Motor neuron (in vitro differentiated cells): ENCODE measurements at regions not wholly inside any gene's neighbourhood (a gene's known extent, or its start where the extent isn't known, plus 50 kb on each side); places are given as distances from the start of the nearest gene placed in this dataset.

Experiments
- ATAC-seq, 8 experiments: fragments of 200-7000 bp; cut with Tn5 transposase; replicated peaks in 6 of 8; 2 replicates each; pipeline ENCODE4 v1.8.0; 2021; ENCODE audit warnings: mild to moderate bottlenecking in 8 of 8, moderate library complexity in 8 of 8
- H3K27ac ChIP-seq, 2 donors: fragments of 250-450 bp; sonication (Bioruptor Pico); 2 replicates each; pipeline ENCODE4 v1.9.0; 2021; ENCODE audit warnings: antibody characterized with exemption in 2 of 2, mild to moderate bottlenecking in 2 of 2, moderate library complexity in 1 of 2
- H3K4me1 ChIP-seq, 2 donors: fragments of 250-450 bp; sonication (Bioruptor Pico); replicated peaks in 1 of 2; 2 replicates each; pipeline ENCODE4 v1.6.1; 2021; ENCODE audit warnings: antibody characterized with exemption in 2 of 2, mild to moderate bottlenecking in 2 of 2, moderate library complexity in 1 of 2
- H3K4me3 ChIP-seq, 5 donors: fragments of 250-450 bp; sonication (Bioruptor Pico); 2 replicates each; pipeline ENCODE4 v1.9.0; 2021; ENCODE audit warnings: antibody characterized with exemption in 5 of 5, mild to moderate bottlenecking in 5 of 5, moderate library complexity in 4 of 5
- WGBS, 10 experiments: fragments of 450-650 bp; shearing (Covaris generic); methylation state at CpG; one replicate each; pipeline ENCODE4 v1.0.0; 2022; 5-methylcytosine and 5-hydroxymethylcytosine counted together
- in situ Hi-C, 9 experiments: fragments of 400-800 bp; cut with MboI; loops; one replicate each; pipeline ENCODE4 v1.15.0; 2021; ENCODE audit warnings: low sequenced_read_pairs in 9 of 9, low pct_unique_long_range_greater_than_20kb in 2 of 9; ENCODE audit not compliant: unreplicated experiment in 9 of 9

DNA sequence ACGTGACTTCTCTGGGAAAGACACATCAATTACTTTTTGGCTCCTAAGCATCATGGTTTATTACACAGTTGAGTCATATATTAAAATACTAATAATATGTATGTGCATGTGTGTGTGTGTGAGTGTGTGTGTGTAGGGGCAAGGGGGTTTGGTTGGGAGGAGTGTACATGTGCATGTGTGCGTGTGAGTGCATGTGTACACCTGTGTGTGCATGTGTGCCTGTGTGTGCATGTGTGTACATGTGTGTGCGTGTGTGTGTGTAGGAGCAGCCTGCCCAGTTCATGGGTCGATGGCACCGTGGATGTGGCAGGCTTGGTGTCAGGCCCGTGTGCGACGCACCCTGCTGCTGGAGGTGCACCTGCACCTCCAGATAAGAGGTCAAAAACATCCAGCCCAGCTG lies 99.0 kb upstream of the SNTG2 start:
- Histone ChIP-seq H3K4me1 (peaks cover 0 to 5% of the 10 kb centered on the region in 2 donors), H3K27ac (no peak overlapping the region), H3K4me3 (no peak overlapping the region)
- WGBS, 10 experiments, result 69 to 92% (median 88%) methylated on average over 1 to 7 of the region's 8 CpGs; no CpG with 5 or more reads in 5 of the 10 experiments
- ATAC-seq, result no peak
- in situ Hi-C loops, result no loop called here

DNA sequence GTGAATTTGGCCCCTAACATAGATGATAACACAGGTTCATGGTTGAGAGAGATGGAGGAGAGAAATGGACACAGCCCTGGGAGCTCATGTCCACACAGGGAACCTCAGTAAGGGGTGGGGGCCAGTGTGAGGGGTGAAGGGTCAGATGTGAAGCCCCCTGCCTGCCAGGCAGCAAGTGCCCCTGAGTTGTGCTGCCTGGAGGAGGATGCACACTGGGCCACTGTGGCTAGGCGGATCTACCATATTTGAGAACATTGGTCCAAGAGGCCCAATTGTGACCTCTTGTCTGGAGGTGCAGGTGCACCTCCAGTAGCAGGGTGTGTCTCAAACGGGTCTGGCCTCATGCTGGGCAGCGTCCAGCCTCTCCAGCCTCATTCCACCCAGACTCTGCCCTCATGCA lies 99.6 kb upstream of the SNTG2 start:
- no peak overlapping the region for H3K4me3 ChIP-seq
- no peak overlapping the region for H3K27ac ChIP-seq
- WGBS, 10 experiments, result 0 to 100% (median 77%) methylated on average over 1 to 3 of the region's 3 CpGs; no CpG with 5 or more reads in 6 of the 10 experiments
- ATAC-seq, result no peak
- in situ Hi-C loops, result no loop called here
- H3K4me1 ChIP-seq, result no peaks in the 10 kb centered on the region

DNA sequence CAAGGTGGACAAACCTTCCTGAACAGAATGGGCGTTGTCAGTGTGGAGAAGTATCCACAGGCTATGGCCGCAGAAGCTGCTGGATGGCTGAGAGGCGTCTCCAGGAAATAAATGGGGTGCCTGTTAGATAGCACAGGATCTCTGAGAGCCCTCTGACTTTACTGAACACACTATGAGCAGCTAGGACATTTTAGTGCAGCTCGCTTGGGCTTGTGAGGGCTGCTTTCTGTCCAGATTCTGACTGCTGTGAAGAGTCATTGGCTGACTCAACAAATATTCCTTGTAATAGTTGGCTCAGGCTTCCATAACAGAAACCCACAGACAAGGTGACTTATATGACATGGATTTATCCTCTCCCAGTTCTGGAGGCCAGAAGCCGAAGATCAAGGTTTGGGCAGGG lies 100.2 kb upstream of the SNTG2 start:
- 0 to 100% (median 73%) methylated on average over 1 to 3 of the region's 5 CpGs; no CpG with 5 or more reads in 4 of the 10 experiments for WGBS, 10 experiments
- in situ Hi-C loops, result no loop called here
- no peak for ATAC-seq
- H3K4me1 ChIP-seq, result no peaks in the 10 kb centered on the region
- no peak overlapping the region for H3K4me3 ChIP-seq
- H3K27ac ChIP-seq, result no peak overlapping the region

DNA sequence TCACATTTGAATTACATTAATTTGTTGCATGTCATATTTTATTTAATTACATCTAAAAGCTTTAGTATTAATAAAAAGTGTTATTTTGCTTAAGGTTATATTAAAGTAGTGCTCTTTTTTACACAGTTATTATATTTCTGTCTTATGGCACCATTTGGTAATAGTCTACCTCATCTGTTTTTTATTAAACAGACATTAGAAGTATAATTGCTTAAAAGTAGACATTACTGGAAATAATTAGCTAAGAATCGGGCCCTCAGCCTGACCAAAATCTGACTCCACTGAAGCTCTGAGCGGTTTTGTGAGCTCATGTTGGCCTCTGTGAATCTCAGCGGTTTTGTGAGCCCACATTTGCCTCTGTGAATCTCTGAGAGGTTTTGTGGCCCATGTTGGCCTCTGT lies 102.5 kb upstream of the SNTG2 start:
- H3K4me1 ChIP-seq, result no peaks in the 10 kb centered on the region
- no peak overlapping the region for H3K27ac ChIP-seq
- no peak for ATAC-seq
- in situ Hi-C loops, result no loop called here
- 0 to 100% (median 40%) methylated on average over 1 to 3 of the region's 3 CpGs; no CpG with 5 or more reads in 1 of the 10 experiments for WGBS, 10 experiments
- no peak overlapping the region for H3K4me3 ChIP-seq

DNA sequence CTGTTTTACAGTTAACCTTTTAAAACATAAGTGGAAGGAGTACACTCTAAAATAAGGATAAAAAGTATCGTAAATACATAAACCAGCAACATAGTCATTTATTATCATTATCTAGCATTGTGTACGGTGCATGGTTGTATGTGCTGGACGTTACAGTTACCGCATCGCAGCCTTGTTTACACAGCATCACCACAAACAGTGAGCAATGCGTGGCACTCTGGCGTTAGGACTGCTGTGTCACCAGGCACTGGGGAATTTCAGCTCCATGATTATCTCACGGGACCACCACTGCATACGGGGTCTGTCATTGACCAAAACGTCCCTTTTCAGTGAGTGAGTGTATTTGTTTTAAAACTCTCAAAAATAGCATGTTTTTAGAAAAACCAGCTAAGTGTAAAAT lies 103.0 kb upstream of the SNTG2 start:
- in situ Hi-C loops, result no loop called here
- no peak overlapping the region for H3K27ac ChIP-seq
- WGBS, 10 experiments, result 37 to 91% (median 76%) methylated on average over 3 to 9 of the region's 10 CpGs; no CpG with 5 or more reads in 2 of the 10 experiments
- no peak overlapping the region for H3K4me3 ChIP-seq
- H3K4me1 ChIP-seq, result no peaks in the 10 kb centered on the region
- peak in 1 of 8 experiments; percentile 48 for ATAC-seq

DNA sequence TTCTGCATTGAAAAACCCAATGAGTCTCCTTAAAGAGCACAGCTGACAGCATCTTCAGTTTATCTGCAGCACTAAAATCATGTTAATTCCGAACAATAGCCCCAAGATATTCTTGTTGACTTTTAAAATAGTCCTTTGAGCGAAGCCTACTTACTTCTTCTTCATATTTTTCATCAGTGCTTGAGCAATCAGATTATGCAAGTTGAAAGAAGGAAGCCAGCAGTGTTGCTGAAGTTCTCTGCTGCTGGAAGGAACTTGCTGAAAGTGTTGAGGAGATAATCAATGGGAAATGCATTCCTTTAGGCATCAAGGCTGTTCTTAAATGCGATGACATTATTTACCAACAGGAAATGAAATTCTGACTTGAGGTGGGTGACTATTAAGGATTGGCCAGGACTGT lies 105.9 kb upstream of the SNTG2 start:
- WGBS, 10 experiments, result 0 to 78% (median 60%) methylated on average over 1 to 3 of the region's 3 CpGs; no CpG with 5 or more reads in 1 of the 10 experiments
- Histone ChIP-seq H3K27ac (no peak overlapping the region), H3K4me3 (no peak overlapping the region), H3K4me1 (no peaks in the 10 kb centered on the region)
- ATAC-seq, result no peak
- in situ Hi-C loops, result no loop called here

DNA sequence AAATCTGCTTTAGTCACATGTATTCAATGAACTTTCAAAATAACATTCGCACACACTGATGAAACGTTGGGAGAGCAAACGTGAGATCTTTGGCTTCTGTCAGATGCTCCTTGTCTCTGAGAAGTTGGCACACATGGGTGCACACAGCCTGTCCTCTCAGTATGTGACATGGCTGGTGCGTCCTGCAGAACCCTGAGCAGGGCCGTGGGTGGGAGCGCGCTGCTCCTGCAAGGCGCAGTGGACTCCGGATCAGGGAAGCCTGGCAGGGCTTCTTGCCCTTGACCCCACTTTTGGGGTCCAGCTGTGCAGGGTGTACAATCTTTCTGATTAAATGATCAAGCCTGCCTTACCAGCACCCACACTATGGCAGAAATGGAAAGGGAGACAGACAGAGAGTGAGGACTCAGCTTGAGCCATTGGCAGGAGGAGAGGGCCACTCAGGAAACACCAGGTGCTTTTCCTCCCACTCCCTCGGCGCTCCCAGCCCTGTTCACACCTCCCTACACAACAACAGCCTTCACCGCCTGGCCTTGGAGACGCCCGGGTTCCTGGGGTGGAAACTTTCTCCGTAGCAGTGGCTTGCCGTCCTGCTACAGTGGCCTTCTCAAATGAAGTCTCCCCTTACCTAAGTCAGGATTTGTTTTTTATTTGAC lies 108.4 kb upstream of the SNTG2 start:
- Histone ChIP-seq H3K4me3 (no peak overlapping the region), H3K4me1 (no peaks in the 10 kb centered on the region), H3K27ac (no peak overlapping the region)
- in situ Hi-C loops, result no loop called here
- peak in 1 of 8 experiments; percentile 74 for ATAC-seq
- WGBS, 10 experiments, result 28 to 100% (median 75%) methylated on average over 1 to 10 of the region's 16 CpGs

DNA sequence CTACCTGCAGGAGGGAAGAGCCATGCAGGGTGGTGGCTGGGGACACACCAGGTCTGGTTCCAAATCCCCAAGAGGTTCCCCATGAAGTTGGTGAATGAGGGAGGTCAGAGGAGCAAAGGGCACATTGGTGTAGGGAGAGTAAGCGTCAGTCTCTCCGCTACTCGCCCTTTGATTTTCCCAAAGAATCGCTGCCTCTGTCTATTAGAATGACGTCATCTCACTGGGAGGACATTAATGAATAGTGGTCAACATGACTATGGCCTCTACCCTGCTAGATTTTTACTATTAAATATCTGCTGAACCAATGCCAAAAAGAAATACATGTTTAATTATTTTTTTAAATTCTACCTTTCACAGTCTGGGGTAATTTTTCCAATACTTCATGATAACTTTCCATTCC lies 109.6 kb upstream of the SNTG2 start:
- no peak for ATAC-seq
- no peak overlapping the region for H3K4me3 ChIP-seq
- H3K27ac ChIP-seq, result no peak overlapping the region
- WGBS, 10 experiments, result 46 to 94% (median 82%) methylated on average over 1 to 5 of the region's 5 CpGs; no CpG with 5 or more reads in 4 of the 10 experiments
- in situ Hi-C loops, result no loop called here
- no peaks in the 10 kb centered on the region for H3K4me1 ChIP-seq

DNA sequence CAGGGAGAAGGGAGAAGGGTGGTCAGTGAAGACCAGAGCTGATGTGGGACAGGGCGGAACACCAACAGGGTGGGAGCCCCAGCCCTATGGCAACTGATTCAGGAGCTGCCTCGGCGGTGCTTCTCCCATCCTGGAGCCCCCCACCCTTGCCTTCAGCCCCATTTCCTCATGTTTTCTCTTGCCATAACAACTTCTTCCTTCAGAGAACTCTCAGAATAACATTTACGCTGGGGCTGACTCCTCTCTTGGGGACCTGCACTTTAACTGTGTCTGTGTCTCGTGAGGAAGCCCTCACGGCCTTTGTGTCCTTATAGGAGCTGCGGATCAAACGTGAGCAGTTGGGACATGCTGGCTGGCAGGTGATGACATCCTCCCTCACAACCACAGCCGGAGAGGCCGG lies 116.4 kb upstream of the SNTG2 start:
- H3K4me1 ChIP-seq, result no peaks in the 10 kb centered on the region
- in situ Hi-C loops, result no loop called here
- H3K27ac ChIP-seq, result no peak overlapping the region
- 30 to 100% (median 53%) methylated on average over 1 to 6 of the region's 10 CpGs; no CpG with 5 or more reads in 4 of the 10 experiments for WGBS, 10 experiments
- ATAC-seq, result no peak
- H3K4me3 ChIP-seq, result no peak overlapping the region

DNA sequence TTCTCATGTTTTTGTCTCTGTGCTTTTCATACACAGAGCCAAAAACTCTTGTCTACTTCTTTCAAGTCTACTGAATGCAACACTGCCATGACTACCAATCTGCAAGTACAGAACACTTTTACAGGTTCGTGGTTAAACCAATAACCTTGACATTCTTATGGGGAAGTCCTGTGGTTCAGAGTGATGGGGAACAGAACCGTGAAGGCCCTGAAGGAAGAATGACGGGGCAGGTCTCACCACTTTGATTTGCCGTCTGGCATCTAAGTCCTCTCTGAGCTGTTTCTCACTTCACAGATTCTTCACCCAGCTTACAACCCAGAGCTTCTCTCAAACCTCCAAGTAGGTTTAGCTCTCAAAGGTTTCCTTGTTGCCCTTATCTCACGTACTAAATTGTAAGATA lies 117.5 kb upstream of the SNTG2 start:
- no peak overlapping the region for H3K4me3 ChIP-seq
- no peaks in the 10 kb centered on the region for H3K4me1 ChIP-seq
- H3K27ac ChIP-seq, result no peak overlapping the region
- in situ Hi-C loops, result no loop called here
- no peak for ATAC-seq
- WGBS, 10 experiments, result 0 to 90% (median 71%) methylated on average over 1 to 5 of the region's 5 CpGs; no CpG with 5 or more reads in 1 of the 10 experiments

DNA sequence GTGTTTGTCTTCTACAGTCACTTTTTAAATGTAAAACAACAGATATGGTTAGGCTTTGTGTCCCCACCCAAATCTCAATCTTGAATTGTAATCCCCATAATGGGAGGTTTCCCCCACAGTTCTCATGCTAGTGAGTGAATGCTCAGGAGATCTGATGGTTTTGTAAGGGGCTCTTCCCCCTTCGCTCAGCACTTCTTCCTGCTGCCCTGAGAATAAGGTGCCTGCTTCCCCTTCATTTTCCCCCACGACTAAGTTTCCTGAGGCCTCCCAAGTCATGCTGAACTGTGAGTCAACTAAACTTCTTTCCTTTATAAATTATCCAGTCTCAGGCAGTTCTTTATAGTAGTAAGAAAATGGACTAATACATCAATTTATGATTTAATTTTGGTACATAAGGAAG lies 118.0 kb upstream of the SNTG2 start:
- Histone ChIP-seq H3K4me1 (no peaks in the 10 kb centered on the region), H3K27ac (no peak overlapping the region), H3K4me3 (no peak overlapping the region)
- no peak for ATAC-seq
- WGBS, 10 experiments, result 0 to 100% (median 70%) methylated on average over 1 to 2 of the region's 2 CpGs; no CpG with 5 or more reads in 1 of the 10 experiments
- in situ Hi-C loops, result no loop called here

DNA sequence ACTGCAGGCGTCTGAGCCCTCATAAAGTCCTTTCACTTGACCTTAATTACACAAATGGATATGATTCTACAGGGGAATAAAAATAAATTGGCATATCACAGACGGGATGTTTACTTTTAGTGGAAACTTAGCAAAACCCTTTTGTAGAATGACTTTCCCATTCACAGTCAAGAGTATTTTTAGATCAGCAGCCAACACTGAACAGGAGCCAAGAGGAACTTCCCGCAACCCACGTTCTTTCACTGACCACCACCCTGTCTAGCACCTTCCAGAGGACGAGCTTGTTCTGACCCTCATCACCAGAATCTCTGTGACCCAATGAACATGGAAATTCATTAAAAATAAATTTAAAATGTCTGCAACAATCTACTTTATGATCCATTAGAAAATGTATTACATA lies 119.0 kb upstream of the SNTG2 start:
- Histone ChIP-seq H3K4me3 (no peak overlapping the region), H3K27ac (no peak overlapping the region), H3K4me1 (no peaks in the 10 kb centered on the region)
- WGBS, 10 experiments, result 0 to 89% (median 41%) methylated on average over 1 to 5 of the region's 5 CpGs; no CpG with 5 or more reads in 2 of the 10 experiments
- in situ Hi-C loops, result no loop called here
- ATAC-seq, result no peak

DNA sequence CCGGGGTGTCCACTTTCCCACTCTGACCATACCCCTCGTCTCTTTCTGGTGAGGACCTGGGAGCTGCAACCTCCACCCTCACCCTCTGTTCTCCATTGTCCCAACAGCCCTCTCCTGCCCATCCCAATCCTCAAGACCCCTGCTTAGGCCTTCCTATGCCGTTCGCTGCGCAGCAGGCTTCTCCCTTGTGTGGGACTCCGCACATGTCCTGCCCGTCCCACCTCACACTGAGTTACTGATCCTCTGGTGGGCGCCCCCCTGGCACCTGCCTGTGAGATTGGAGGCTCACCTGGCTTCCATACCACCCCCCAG lies 119.5 kb upstream of the SNTG2 start:
- in situ Hi-C loops, result no loop called here
- Histone ChIP-seq H3K27ac (no peak overlapping the region), H3K4me1 (no peaks in the 10 kb centered on the region), H3K4me3 (no peak overlapping the region)
- ATAC-seq, result no peak
- 0 to 94% (median 75%) methylated on average over 1 to 6 of the region's 8 CpGs; no CpG with 5 or more reads in 2 of the 10 experiments for WGBS, 10 experiments
